Neural cell (in vitro differentiated cells): ENCODE measurements at regions not wholly inside any gene's neighbourhood (a gene's known extent, or its start where the extent isn't known, plus 50 kb on each side); places are given as distances from the start of the nearest gene placed in this dataset.

Source experiments
- H2AFZ ChIP-seq: fragments of 200-600, 300-800 bp; sonication (generic), shearing (Covaris generic); 2 replicates; pipeline ENCODE4 v1.6.0; 2014; ENCODE audit warnings: low read depth, mild to moderate bottlenecking, antibody characterized with exemption, low read length, moderate library complexity
- H3F3A ChIP-seq: fragments of 200-600 bp; shearing (Covaris generic); 2 replicates; pipeline ENCODE4 v1.6.1; 2016; ENCODE audit warnings: mild to moderate bottlenecking, moderate library complexity, mixed read lengths, antibody characterized with exemption, low read length; ENCODE audit not compliant: insufficient read depth, poor library complexity, severe bottlenecking
- H3K27ac ChIP-seq: fragments of 200-600, 300-800 bp; sonication (generic), shearing (Covaris generic); 2 replicates; pipeline ENCODE4 v1.5.1; 2014; ENCODE audit warnings: mild to moderate bottlenecking, low read length, moderate library complexity
- H3K27me3 ChIP-seq: fragments of 300-800, 200-600 bp; sonication (generic), shearing (Covaris generic); 2 replicates; pipeline ENCODE4 v1.6.0; 2014; ENCODE audit warnings: mild to moderate bottlenecking, low read depth, low read length, moderate library complexity; ENCODE audit not compliant: insufficient read depth
- H3K36me3 ChIP-seq: fragments of 300-800, 200-600 bp; sonication (generic), shearing (Covaris generic); 2 replicates; pipeline ENCODE4 v1.5.1; 2014; ENCODE audit warnings: mild to moderate bottlenecking, antibody characterized with exemption, low read length, moderate library complexity; ENCODE audit not compliant: insufficient read depth
- H3K4me2 ChIP-seq: fragments of 300-800, 200-600 bp; sonication (generic), shearing (Covaris generic); 2 replicates; pipeline ENCODE4 v1.6.0; 2014; ENCODE audit warnings: mild to moderate bottlenecking, low read length
- H3K4me3 ChIP-seq: fragments of 300-800, 200-600 bp; sonication (generic), shearing (Covaris generic); 2 replicates; pipeline ENCODE4 v1.5.1; 2014; ENCODE audit warnings: mild to moderate bottlenecking, low read length, moderate library complexity
- H3K79me2 ChIP-seq: fragments of 200-600 bp; shearing (Covaris generic); replicated peaks from 2 replicates; pipeline ENCODE4 v1.6.0; 2014; ENCODE audit warnings: mild to moderate bottlenecking, low read length, moderate library complexity; ENCODE audit not compliant: insufficient read depth
- H3K9ac ChIP-seq: fragments of 300-800, 200-600 bp; sonication (generic), shearing (Covaris generic); 2 replicates; pipeline ENCODE4 v1.6.1; 2016; ENCODE audit warnings: mild to moderate bottlenecking, low read length, mixed read lengths
- H3K9me2 ChIP-seq: fragments of 200-600 bp; shearing (Covaris generic); 2 replicates; pipeline ENCODE4 v1.6.1; 2016; ENCODE audit warnings: mild to moderate bottlenecking, low read length, mixed read lengths; ENCODE audit not compliant: insufficient read depth
- H3K9me3 ChIP-seq: fragments of 200-600, 300-800 bp; sonication (generic), shearing (Covaris generic); 2 replicates; pipeline ENCODE4 v1.6.1; 2016; ENCODE audit warnings: mild to moderate bottlenecking, mixed run types, low read length, moderate library complexity, mixed read lengths
- H4K20me1 ChIP-seq: fragments of 200-600 bp; shearing (Covaris generic); 2 replicates; pipeline ENCODE4 v1.6.1; 2016; ENCODE audit warnings: mild to moderate bottlenecking, mixed run types; ENCODE audit not compliant: insufficient read depth
- CTCF ChIP-seq: fragments of 450-650 bp; IDR thresholded peaks from 2 replicates; pipeline ENCODE4 v1.5.1; 2014; ENCODE audit warnings: antibody characterized with exemption, mild to moderate bottlenecking, moderate library complexity; ENCODE audit not compliant: poor library complexity, severe bottlenecking
- EP300 ChIP-seq: fragments of 450-650 bp; conservative IDR thresholded peaks from 2 replicates; pipeline ENCODE4 v1.6.1; 2014; ENCODE audit warnings: antibody characterized with exemption, mild to moderate bottlenecking, moderate library complexity; ENCODE audit not compliant: poor library complexity, severe bottlenecking
- EZH2 ChIP-seq: fragments of 200-600, 300-800 bp; shearing (Covaris generic), sonication (generic); IDR thresholded peaks from 2 replicates; pipeline ENCODE4 v1.6.1; 2014; ENCODE audit warnings: antibody characterized with exemption, low read length, borderline replicate concordance, mild to moderate bottlenecking; ENCODE audit not compliant: insufficient read depth, poor library complexity, severe bottlenecking
- MXI1 ChIP-seq: fragments of 450-650 bp; conservative IDR thresholded peaks from 2 replicates; pipeline ENCODE4 v1.6.1; 2014; ENCODE audit warnings: antibody characterized with exemption, mild to moderate bottlenecking; ENCODE audit not compliant: poor library complexity, severe bottlenecking
- POLR2AphosphoS5 ChIP-seq: IDR thresholded peaks from 2 replicates; pipeline ENCODE4 v1.6.1; 2012
- RAD21 ChIP-seq: fragments of 450-650 bp; conservative IDR thresholded peaks from 2 replicates; pipeline ENCODE4 v1.6.1; 2014; ENCODE audit warnings: antibody characterized with exemption, mild to moderate bottlenecking, moderate library complexity
- REST ChIP-seq: IDR thresholded peaks from 2 replicates; pipeline ENCODE4 v1.6.1; 2012; ENCODE audit warnings: borderline replicate concordance
- SMC3 ChIP-seq: fragments of 450-650 bp; conservative IDR thresholded peaks from 2 replicates; pipeline ENCODE4 v1.6.1; 2014; ENCODE audit warnings: antibody characterized with exemption, mild to moderate bottlenecking, moderate library complexity; ENCODE audit not compliant: poor library complexity
- TAF1 ChIP-seq: IDR thresholded peaks from 2 replicates; pipeline ENCODE4 v1.6.1; 2012; ENCODE audit warnings: low read depth

- no peaks in the 10 kb centered on the region for H4K20me1 ChIP-seq
- no peak overlapping the region for H3K4me2 ChIP-seq
- no peak overlapping the region for H3K4me3 ChIP-seq
- H3K36me3 ChIP-seq = no peaks in the 10 kb centered on the region
- no peak overlapping the region for H3K27ac ChIP-seq
- no peaks in the 10 kb centered on the region for H3F3A ChIP-seq
- H3K27me3 ChIP-seq = no peaks in the 10 kb centered on the region
- no peak overlapping the region for H3K9ac ChIP-seq
- TF ChIP-seq REST (no peak), SMC3 (no peak), POLR2AphosphoS5 (no peak), RAD21 (no peak), MXI1 (no peak), CTCF (no peak), TAF1 (no peak), EP300 (no peak), EZH2 (no peak)
- H3K9me2 ChIP-seq = no peaks in the 10 kb centered on the region
- H3K9me3 ChIP-seq = no peaks in the 10 kb centered on the region
- no peak overlapping the region for H2AFZ ChIP-seq
- H3K79me2 ChIP-seq = no peaks in the 10 kb centered on the region
Measured at GRCh38 chr11:111169367-111169766, 76.2 kb upstream of the POU2AF2 start.

- TF ChIP-seq EZH2 (no peak), EP300 (no peak), MXI1 (no peak), POLR2AphosphoS5 (no peak), SMC3 (no peak), RAD21 (no peak), TAF1 (no peak), REST (no peak), CTCF (no peak)
- no peaks in the 10 kb centered on the region for H3K9me3 ChIP-seq
- no peak overlapping the region for H2AFZ ChIP-seq
- no peak overlapping the region for H3K9ac ChIP-seq
- no peaks in the 10 kb centered on the region for H3F3A ChIP-seq
- no peaks in the 10 kb centered on the region for H3K9me2 ChIP-seq
- H3K79me2 ChIP-seq = no peaks in the 10 kb centered on the region
- H3K27ac ChIP-seq = no peak overlapping the region
- H3K36me3 ChIP-seq = no peaks in the 10 kb centered on the region
- H3K27me3 ChIP-seq = no peaks in the 10 kb centered on the region
- no peak overlapping the region for H3K4me2 ChIP-seq
- H3K4me3 ChIP-seq = no peak overlapping the region
- H4K20me1 ChIP-seq = no peaks in the 10 kb centered on the region
Measured at GRCh38 chr11:111168871-111169270, 76.7 kb upstream of the POU2AF2 start.
